Type B pancreatic cell (in vitro differentiated cells): ENCODE measurements at regions not wholly inside any gene's neighbourhood (a gene's known extent, or its start where the extent isn't known, plus 50 kb on each side); places are given as distances from the start of the nearest gene placed in this dataset.

Experiments used
- DNase-seq: peaks from one replicate; pipeline ENCODE4 v3.0.0; 2021; ENCODE audit warnings: mixed read lengths; ENCODE audit not compliant: unreplicated experiment; ENCODE audit errors: extremely low spot score
- H3K27ac Mint-ChIP-seq: 2 replicates; pipeline ENCODE4 v1.8.0; 2021; ENCODE audit warnings: mild to moderate bottlenecking, mixed read lengths
- H3K27me3 Mint-ChIP-seq: 2 replicates; pipeline ENCODE4 v1.8.0; 2021; ENCODE audit warnings: mixed read lengths
- H3K36me3 Mint-ChIP-seq: 2 replicates; pipeline ENCODE4 v1.8.0; 2021; ENCODE audit warnings: mixed read lengths
- H3K4me1 Mint-ChIP-seq: one replicate; pipeline ENCODE4 v1.8.0; 2021; ENCODE audit warnings: mixed read lengths; ENCODE audit not compliant: unreplicated experiment
- H3K4me3 Mint-ChIP-seq: 2 replicates; pipeline ENCODE4 v1.8.0; 2021; ENCODE audit warnings: mild to moderate bottlenecking, mixed read lengths
- H3K9me3 Mint-ChIP-seq: 2 replicates; pipeline ENCODE4 v1.8.0; 2021; ENCODE audit warnings: mixed read lengths
- CTCF ChIP-seq: fragments of 200-600 bp; sonication (generic); conservative IDR thresholded peaks from 2 replicates; pipeline ENCODE4 v1.5.0; 2021; ENCODE audit warnings: antibody characterized with exemption, mild to moderate bottlenecking

- no peak for TF ChIP-seq CTCF
- no peaks in the 10 kb centered on the region for H3K36me3 Mint-ChIP-seq
- no peaks in the 10 kb centered on the region for H3K27me3 Mint-ChIP-seq
- H3K9me3 Mint-ChIP-seq: no peaks in the 10 kb centered on the region
- no peak for DNase-seq
- H3K4me1 Mint-ChIP-seq: no peaks in the 10 kb centered on the region
- no peak overlapping the region for H3K27ac Mint-ChIP-seq
- H3K4me3 Mint-ChIP-seq: no peak overlapping the region
Observed at GRCh38 chrX:117808426-117808825, 308.2 kb downstream of the KLHL13 start.

GRCh38 chrX:117803463-117803862 is 313.1 kb downstream of the KLHL13 start:
- DNase-seq: no peak
- TF ChIP-seq CTCF: no peak
- H3K27ac Mint-ChIP-seq: no peak overlapping the region
- H3K27me3 Mint-ChIP-seq: no peaks in the 10 kb centered on the region
- no peaks in the 10 kb centered on the region for H3K36me3 Mint-ChIP-seq
- H3K9me3 Mint-ChIP-seq: peaks cover 7% of the 10 kb centered on the region
- H3K4me1 Mint-ChIP-seq: no peaks in the 10 kb centered on the region
- H3K4me3 Mint-ChIP-seq: no peak overlapping the region

- no peaks in the 10 kb centered on the region for H3K36me3 Mint-ChIP-seq
- no peak for DNase-seq
- H3K4me3 Mint-ChIP-seq: no peak overlapping the region
- H3K4me1 Mint-ChIP-seq: no peaks in the 10 kb centered on the region
- no peak overlapping the region for H3K27ac Mint-ChIP-seq
- no peaks in the 10 kb centered on the region for H3K27me3 Mint-ChIP-seq
- no peak for TF ChIP-seq CTCF
- H3K9me3 Mint-ChIP-seq: no peaks in the 10 kb centered on the region
Observed at GRCh38 chrX:117788339-117788738, 328.3 kb downstream of the KLHL13 start.

GRCh38 chrX:117771384-117771783 is 345.2 kb downstream of the KLHL13 start:
- H3K9me3 Mint-ChIP-seq: no peaks in the 10 kb centered on the region
- H3K4me3 Mint-ChIP-seq: no peak overlapping the region
- no peaks in the 10 kb centered on the region for H3K27me3 Mint-ChIP-seq
- H3K27ac Mint-ChIP-seq: no peak overlapping the region
- no peak for TF ChIP-seq CTCF
- H3K36me3 Mint-ChIP-seq: no peaks in the 10 kb centered on the region
- no peaks in the 10 kb centered on the region for H3K4me1 Mint-ChIP-seq
- DNase-seq: no peak

GRCh38 chrX:117768861-117769604 is 347.6 kb downstream of the KLHL13 start:
- no peaks in the 10 kb centered on the region for H3K9me3 Mint-ChIP-seq

More at GRCh38 chrX:117768861-117769604, 347.6 kb downstream of the KLHL13 start:
- no peak overlapping the region for H3K27ac Mint-ChIP-seq
- no peaks in the 10 kb centered on the region for H3K36me3 Mint-ChIP-seq
- H3K4me1 Mint-ChIP-seq: no peaks in the 10 kb centered on the region
- no peak for TF ChIP-seq CTCF
- H3K4me3 Mint-ChIP-seq: no peak overlapping the region
- no peak for DNase-seq
- H3K27me3 Mint-ChIP-seq: no peaks in the 10 kb centered on the region
